GM21723 (cell line): ENCODE measurements at regions not wholly inside any gene's neighbourhood (a gene's known extent, or its start where the extent isn't known, plus 50 kb on each side); places are given as distances from the start of the nearest gene placed in this dataset.
"Not testable (repeated sequence)": the region's sequence is repeated elsewhere in the genome, so short reads cannot be mapped to it uniquely, and the experiment has no call there.

Source experiments
- ATAC-seq: cut with Tn5 transposase; IDR thresholded peaks from one replicate; pipeline ENCODE4 v1.9.1; 2021; ENCODE audit warnings: mild to moderate bottlenecking, moderate library complexity; ENCODE audit not compliant: unreplicated experiment

DNA sequence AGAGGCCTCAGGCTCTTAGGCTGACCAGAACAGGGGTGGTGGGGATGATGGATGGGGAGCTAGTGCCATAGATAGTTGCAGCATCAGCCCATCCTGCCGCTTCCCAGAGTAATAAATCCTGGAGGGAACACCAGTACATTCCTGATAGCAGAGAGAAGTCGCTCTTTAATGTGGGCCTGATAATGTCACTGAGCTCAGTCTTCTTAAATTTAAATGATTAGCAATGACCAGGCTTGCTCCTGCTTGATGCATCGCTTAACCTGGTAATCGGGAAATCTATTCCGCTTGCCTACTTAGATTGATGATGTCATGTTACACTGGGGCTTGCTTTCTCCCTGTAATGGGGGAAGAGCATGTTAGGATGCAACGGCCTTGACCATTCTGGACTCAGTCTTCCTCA is 218.6 kb upstream of the PLXNA2 start:
- ATAC-seq, result no peak

DNA sequence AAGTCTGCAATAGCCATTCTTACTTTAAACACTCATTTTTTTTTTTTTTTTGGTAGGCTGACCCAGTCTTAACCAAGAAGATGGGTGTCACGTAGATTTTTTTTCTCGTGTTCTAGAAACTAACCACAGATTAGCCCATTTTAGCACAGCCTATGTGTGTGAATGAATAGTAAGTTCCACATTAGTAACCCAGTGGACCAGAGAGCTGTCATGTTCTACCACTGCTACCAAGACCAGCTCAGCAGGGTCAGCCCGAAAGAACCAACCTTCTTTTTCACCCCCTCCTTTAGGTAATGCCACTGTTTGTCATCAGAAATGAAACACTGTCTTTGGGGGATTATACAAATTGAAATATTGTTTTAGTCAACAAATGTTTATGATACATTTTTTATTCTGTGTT is 221.1 kb upstream of the PLXNA2 start:
- ATAC-seq, result no peak

DNA sequence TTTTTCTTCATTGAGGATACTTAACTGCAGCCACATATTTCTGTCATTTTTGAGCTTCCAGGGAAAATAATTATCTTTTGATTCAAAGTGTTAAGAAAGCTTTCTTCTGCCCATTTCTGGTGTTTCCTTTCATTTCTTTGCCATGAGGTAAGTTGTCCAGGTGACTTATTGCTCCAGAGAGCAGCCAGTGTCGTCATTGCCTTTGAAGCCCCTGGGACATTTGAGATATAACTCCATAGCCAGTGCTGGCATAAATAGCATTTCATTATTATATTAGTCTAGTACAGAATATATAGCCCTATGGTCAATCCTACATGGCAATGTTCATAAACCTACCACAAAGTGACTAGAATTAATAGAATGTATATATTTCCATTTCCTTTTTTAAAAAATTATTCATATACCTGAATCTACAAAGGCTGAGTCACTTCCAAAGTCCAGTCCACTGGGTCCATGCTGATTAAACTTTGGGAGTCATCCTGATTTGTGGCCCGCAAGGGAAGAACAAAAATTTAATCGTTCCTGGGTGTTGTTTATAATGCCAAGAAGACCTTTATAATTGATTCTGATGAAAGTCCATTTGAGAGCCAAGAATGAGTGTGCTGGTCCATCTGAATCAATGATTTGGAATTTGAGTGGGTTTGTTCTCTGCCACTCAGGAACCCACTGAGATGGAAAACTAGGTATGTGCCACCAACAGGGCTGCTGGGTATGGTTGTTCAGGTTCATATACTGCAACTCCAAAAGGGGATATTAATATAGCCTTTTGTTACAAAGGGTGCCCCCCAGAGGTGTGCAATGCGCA is 221.8 kb upstream of the PLXNA2 start:
- no peak for ATAC-seq

DNA sequence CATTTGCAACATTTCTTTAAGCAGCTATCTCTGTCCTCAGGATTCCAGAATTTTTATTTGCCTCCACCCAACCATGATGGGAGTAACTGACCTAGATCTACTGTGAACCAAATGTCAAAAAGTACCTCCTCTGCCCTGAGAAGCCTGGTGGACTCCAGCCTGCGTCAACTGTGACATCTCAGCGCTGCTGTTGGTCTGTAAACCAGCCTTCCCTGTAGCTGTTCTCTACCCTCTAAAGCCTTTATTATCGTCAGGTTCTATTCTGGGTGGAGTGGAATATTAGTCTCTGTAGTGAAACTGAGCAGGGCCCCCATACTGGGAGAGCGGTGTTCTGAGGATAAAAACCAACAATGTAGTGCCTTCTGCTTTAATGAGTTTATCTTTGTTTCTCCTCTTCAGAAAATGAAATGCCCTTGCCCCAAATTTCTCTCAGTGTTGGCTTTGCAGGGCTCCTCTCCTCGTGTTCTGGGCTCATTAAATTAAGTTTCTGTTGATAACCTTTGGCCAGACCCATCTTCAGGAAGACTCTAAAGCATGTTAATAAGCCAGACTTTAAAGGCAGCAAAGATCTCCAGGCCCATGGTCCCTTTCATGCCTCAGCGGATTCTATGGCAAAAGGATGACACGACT is 223.1 kb upstream of the PLXNA2 start:
- ATAC-seq, result no peak

DNA sequence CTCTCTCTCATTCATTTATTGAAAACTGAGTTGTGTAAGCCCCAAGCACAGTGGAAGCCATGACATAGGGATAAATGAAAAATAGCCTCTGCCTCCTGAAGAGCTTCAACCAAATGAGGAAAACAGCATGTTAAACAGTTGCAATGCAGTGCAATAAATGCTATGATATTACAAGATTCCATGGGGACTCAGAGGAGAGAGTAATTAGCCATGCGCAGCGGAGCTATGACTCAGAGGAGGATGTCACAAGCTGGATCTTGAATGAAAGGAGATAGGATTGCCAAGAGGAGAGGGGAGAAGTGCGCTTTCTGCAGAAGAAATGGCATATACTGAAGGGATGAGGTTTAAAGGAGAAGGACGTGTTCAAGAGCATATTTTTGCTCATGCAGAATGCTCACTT is 231.3 kb upstream of the PLXNA2 start:
- ATAC-seq, result no peak

DNA sequence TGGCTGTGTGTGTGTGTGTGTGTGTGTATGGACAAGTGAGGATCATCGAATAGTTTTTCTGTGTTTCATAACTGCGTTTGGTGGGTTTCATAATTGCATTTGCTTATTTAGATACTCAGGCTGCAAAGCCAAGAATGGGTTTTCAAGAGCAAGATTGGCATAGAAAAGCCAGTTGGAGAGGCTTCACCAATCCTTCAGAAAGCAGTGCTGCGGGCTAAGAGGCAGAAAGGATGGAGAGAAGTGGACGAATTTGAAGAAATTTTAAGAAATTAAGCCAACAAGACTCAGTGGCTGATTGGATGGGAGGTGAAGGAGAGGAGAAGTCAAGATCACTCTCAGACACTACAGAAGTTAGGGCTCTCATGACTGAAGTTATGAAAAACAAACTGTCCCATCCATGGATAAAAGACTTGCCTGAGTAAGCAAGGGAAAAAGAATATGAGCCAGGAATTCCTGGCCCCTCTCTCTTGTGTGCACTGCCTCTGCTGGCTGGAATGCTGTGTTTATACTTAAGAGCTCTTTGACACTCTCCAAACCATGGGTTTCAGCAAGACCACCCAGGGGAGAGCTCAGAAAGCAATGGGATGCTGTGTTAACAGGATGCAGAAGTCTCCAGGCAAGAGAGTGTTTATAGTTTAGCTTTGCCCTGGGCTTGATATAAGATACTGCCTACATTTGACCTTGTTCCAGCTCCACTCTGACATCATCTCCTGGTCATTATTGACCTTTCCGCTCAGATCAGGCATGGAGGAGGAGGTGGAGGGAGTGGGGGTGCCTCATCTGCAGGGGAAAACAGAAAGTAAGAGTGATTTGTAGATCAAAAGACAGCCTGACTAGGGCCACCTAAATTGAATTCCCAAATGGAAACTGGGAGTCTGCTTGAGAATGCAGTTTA is 232.0 kb upstream of the PLXNA2 start:
- ATAC-seq, result no peak

DNA sequence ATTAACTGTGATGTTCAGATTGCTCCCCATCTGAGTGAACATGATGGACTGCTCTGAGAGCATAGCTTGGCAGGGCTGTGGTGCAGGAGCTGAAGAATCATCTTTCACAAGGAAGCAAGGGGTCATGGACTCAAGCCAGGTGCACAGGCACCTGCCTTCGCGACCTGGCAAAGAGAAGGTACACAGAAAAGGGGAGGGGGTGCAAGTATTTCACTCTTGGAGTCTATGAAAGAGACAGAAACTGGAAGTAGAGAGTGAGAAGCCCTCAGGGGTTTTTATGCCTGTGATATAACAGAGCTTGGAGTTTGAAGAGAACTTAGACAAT is 232.6 kb upstream of the PLXNA2 start:
- no peak for ATAC-seq

DNA sequence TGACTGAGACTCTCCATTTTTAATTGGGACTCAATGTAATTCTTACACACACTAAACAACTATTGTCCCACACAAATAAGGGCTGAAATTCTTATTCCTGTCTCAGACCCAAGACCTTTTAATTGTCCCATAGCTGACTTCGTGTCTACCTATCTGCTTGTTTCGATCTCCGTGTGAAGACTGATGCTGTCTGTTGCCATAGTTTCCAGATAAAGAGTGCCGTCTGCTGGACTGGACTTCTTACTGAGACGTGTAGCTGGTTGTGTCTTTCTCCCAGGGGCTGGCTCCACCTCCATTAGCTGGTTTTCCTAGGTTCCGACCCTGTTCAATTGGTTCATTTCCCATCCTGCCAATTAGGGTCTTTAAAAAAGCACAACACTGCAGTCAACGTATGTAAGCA is 235.3 kb upstream of the PLXNA2 start:
- no peak for ATAC-seq

DNA sequence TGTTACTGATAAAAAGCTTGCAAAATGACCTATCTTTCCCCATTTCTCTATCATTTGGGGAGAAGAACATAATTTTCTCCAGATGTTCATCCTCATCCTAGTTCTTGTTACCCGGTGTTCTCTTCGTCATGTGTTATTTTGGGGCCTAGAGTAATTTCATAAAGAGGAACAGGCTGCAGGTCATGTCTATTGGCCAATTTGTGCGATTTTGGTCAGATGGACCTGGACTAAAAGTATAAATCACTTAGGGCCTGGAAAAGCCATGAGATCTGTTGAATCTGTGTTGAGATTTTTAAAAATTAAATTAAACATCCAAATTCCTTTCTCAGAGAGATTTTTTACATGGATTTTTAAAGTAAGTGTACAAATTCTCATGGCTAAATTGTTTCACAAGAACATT is 241.3 kb upstream of the PLXNA2 start:
- ATAC-seq, result no peak

DNA sequence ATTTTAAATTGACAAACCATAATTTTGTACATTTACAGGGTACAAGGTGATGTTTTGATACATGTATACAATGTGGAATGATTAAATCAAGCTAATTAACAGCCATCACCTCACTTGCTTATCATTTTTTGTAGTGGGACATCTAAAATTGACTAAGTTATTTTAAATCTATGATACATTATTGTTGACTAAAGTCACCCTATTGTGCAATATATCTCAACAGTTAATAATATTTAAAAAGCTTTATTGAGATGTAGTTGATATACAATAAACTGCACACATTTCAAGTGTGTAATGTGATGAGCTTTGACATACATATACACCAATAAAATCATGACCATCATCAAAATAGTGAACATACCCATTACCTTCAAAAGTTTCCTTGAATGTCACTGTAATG is 242.5 kb upstream of the PLXNA2 start:
- ATAC-seq, result no peak

DNA sequence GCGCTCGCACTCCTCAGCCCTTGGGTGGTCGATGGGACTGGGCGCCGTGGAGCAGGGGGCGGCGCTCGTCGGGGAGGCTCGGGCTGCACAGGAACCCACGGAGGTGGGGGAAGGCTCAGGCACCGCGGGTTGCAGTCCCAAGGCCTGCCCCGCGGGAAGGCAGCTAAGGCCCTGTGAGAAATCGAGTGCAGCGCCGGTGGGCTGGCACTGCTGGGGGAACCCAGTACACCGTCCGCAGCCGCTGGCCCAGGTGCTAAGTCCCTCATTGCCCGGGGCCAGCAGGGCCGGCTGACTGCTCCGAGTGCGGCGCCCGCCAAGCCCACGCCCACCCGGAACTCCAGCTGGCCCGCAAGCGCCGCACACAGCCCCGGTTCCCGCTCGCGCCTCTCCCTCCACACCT is 244.2 kb upstream of the PLXNA2 start:
- ATAC-seq, result not testable (repeated sequence)

DNA sequence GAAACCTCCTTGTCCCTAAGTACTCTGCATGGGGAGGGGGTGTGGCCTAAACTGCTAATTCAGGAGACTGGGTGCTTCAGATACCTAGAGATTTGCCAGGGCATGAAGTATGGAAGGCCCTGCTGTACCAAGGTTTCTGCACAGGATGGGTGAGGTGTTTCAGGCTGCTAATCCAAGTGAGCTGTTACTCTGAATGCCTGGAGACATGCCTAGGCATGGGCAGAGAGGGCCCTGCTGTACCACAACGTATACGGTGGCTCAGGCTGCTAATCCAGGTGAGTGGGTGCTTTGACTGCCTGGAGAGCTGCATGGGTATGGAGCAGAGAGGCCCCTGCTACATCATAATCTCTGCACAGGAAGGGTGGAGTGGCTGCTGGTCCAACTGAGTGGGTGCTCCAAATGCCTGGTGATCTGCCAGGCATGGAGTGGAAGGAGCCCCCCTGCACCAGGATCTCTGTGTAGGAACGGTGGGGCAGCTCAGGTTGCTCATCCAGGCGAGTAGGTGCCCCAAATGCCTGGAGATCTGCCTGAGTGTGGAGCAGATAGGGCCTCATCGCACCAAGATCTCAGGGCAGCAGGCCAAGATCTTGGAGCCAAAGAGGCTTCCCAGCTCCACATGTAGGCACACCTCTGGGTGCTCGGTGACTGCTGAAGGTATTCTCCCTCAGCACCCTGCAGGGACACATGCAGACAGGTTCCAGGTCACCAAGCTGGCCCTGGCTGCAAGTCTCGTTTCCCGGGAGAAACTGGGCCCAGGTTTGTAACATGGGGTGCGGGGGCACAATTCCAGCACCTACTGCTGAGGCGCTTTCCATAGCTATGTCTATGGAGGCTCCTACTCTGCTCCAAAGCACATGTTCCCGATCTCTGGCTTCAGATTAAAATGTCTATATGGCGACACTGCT is 252.5 kb upstream of the PLXNA2 start:
- ATAC-seq, result no peak

DNA sequence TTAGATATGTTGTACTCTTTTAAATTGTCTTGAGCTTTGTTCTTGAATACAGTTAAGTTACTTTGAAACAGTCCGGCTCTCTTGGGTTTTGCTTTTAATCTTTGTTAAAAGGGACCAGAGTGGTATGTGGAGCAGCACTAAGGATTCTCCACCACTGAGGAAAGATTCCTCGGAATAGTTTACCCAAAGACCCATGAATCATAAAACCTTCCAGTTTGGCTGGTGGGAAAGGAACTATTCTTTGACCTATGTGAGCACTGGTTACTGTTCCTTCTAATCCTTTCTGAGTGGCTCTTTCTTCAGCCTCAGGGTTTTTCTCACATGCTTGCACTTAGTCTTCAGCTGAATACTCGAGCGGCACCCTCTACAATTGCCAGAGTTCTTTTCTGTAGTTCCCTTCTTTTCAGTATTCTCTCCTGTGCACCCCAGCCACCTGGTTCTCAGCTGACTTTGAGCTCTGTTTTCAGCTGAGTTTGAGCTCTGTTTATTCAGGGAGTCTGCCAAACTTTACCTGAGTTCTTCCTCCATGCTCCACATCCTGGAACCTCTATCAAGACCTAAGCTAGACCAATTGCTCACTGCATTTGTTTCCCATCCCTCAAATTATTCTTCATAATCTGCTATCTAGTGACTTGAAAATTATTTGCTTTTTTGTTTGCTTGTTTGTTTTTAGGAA is 253.8 kb upstream of the PLXNA2 start:
- no peak for ATAC-seq

DNA sequence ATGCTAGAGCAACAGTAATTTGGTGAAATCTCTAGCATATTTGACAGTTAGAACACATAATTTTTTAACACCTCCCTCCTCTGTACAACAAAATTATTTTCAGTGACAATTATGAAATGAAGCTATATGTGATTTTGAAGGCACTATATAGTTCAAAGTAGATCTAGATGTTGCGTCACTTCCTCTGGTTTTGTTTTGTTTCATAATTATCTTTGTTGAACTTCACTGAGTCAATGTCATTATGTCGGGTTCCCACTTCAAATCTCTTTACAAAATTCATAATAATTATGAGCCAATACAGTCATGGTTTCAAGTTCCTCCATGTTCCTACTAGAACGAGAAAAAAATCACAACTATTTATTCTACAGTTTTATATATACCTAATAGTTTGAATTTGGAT is 254.8 kb upstream of the PLXNA2 start:
- ATAC-seq, result no peak

DNA sequence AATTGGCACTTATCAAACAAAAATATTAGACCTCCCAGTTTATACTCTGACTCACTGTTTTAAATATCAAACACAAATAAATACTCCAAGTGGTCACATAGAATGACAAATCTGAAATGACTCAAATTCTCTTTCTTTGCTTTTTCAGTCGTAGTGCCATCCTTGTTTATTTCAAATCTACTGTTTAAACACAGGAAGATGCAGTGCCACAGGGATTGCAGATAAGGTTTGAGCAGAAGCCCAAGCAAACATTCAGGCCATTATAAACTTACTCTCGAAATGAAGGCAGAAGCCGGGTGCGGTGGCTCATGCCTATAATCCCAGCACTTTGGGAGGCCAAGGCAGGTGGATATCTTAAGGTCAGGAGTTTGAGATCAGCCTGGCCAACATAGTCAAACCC is 255.4 kb upstream of the PLXNA2 start:
- no peak for ATAC-seq

DNA sequence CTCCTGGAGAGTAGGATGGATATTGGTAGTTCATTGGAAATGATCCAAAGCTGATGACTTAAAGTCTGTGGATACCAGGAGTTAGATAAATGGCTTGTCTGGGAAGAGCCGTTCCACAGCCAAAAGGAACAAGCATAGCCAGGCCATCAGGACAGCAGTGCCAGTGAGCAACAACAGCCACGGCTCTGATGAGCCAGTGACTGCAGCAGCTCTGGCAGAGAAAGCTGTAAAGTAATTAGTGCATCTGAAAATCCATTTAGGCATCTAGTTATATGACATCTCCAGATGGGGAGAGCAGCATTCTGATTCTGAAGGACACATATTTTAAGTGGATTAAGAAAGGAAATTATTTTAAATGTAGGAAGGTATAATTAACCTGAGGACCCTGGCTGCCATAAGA is 256.2 kb upstream of the PLXNA2 start:
- ATAC-seq, result no peak

DNA sequence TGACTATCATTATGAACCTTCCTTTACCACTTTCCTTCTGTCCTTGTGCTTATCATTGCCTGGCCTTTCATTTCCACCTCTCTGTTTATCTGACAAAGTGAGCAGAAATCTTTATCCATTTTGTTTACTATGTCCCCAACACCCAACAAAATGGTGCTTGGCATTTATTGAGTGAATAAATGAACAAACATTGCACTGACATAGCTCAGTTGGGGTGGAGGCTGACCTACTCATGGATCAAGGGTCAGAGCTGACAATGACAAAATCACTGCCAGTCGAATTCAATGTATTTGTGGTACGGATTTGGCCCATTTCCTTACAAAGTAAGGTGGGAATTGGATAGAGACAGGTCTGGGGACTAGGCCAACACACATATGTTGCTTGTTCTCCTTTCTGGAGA is 257.4 kb upstream of the PLXNA2 start:
- no peak for ATAC-seq

DNA sequence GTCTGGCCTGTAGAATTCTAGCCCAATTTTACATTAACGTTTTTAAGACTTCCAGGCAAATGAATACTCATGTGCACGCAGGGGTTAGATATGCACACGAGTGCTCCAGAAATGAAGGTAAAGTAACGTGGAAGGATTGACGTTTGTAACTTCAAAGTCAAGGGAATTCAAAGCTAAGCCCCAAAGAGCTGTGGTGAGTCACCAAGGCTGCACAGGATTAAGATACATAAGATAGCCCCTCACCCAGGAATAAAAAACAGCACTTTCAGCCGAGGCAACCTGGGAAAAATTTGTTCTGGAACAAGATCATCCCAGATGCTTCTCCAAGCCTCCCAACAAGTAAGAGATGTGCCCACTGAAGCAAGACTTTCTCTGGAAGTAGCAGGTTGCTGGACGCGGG is 259.6 kb upstream of the PLXNA2 start:
- no peak for ATAC-seq

DNA sequence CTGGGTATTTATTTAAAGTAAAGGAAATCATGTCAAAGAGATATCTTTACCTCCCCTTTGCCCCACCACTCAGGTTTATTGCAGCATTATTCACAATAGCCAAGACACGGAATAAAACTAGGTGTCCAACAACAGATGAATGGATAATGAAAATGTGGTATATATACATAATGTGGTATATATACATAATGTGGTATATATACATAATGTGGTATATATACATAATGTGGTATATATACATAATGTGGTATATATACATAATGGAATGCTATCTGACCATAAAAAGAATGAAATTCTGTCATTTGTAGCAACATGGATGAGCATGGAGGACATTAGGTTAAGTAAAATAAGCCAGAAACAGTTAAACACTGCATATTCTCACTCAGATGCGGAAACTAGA is 262.6 kb upstream of the PLXNA2 start:
- ATAC-seq, result no peak

DNA sequence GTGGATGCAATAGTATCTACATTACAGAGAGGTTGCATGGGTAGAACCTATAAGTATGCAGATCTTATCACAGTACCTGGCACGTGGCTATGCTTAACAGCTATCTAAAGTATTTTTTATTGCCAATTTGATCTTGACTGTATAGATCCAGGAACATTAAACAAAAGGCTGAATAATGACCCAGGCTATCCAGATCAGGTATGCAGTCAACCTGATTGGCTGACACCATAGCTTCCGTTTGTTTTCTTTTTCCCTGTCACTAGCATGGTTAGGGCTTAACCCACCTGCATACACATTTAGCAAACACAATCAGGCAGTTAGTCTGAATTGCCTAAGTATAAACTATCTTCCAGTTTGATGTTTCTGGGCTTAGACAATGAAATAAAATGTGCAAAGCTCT is 264.9 kb upstream of the PLXNA2 start:
- ATAC-seq, result no peak
